DOHH2 (cell line): ENCODE measurements at regions not wholly inside any gene's neighbourhood (a gene's known extent, or its start where the extent isn't known, plus 50 kb on each side); places are given as distances from the start of the nearest gene placed in this dataset.

ENCODE experiments used
- CTCF ChIP-seq: fragments of 200-600 bp; sonication (generic); IDR thresholded peaks from one replicate; pipeline ENCODE4 v1.5.1; 2014; ENCODE audit warnings: antibody characterized with exemption, mild to moderate bottlenecking, low read depth, low read length; ENCODE audit not compliant: poor library complexity, severe bottlenecking
- EZH2phosphoT487 ChIP-seq: fragments of 200-600 bp; sonication (generic); IDR thresholded peaks from 2 replicates; pipeline ENCODE4 v1.6.1; 2017; ENCODE audit warnings: borderline replicate concordance, mild to moderate bottlenecking, antibody characterized with exemption, low read length, moderate library complexity, mixed read lengths

GRCh38 chr11:38667359-38667758 is 2069.3 kb upstream of the RAG2 start:
- TF ChIP-seq CTCF (no peak), EZH2phosphoT487 (no peak)
